ENCODE measurements at regions not wholly inside any gene's neighbourhood (a gene's known extent, or its start where the extent isn't known, plus 50 kb on each side); places are given as distances from the start of the nearest gene placed in this dataset.

- H3K56ac ChIP-seq (ENCODE audit: extremely low read depth, insufficient read depth, low read length): no peak overlapping the region
- ChIA-PET POLR2A (ENCODE audit: unreplicated experiment) (interaction anchor here (0.5 kb wide), 1 partner anchor 53 kb away, joined by 9 read pairs; no protein-coding TSS in a partner anchor), CTCF (interaction anchor here (0.7 to 1.3 kb wide), 3 partner anchors 12 to 907 kb away, joined by 3 read pairs; no protein-coding TSS in a partner anchor)
- H3K9me1 ChIP-seq (ENCODE audit: insufficient read depth, low read length): no peaks in the 10 kb centered on the region
- H2AK9ac ChIP-seq (replicated peaks; ENCODE audit: low read depth, low read length, poor library complexity): no peak overlapping the region
- H3K27ac ChIP-seq (ENCODE audit: insufficient read depth, low read length): no peak overlapping the region
- no peak overlapping the region for H3K4me3 ChIP-seq (ENCODE audit: insufficient read depth, low read depth, low read length)
- WGBS, 2 experiments (ENCODE audit: extremely low coverage in 2 of 2, insufficient read length in 1 of 2): no CpG with 5 or more reads among the region's 5 CpGs
- no peaks in the 10 kb centered on the region for H3K36me3 ChIP-seq (ENCODE audit: control insufficient read depth, insufficient read depth, low read length)
- peak overlapping the region; percentile 76; the same call in 1 of the 2 replicates for H2BK20ac ChIP-seq (ENCODE audit: low read depth, low read length)
- no peaks in the 10 kb centered on the region for H3K79me1 ChIP-seq (ENCODE audit: low read depth in 1 of 2, low read length in 2 of 2)
- peak; percentile 80 for DNase-seq
- no TSS peak for BruUV-seq (replicated peaks)
- H3K4me1 ChIP-seq (ENCODE audit: control insufficient read depth, insufficient read depth, low read length): no peaks in the 10 kb centered on the region
- peak overlapping the region; percentile 42; the same call in 1 of the 2 replicates for H3K18ac ChIP-seq (ENCODE audit: low read depth, low read length)
- intact Hi-C loops (cut with micrococcal nuclease) (loop anchor here (10.0 kb wide), 1 partner anchor 1063 kb away; no protein-coding TSS in a partner anchor), dilution Hi-C loops (cut with HindIII; ENCODE audit: low sequenced_read_pairs, unreplicated experiment) (no loop called here), in situ Hi-C loops (cut with MboI; ENCODE audit: low sequenced_read_pairs) (loop anchor here (25.0 kb wide), 1 partner anchor 905 kb away; no protein-coding TSS in a partner anchor)
- no peaks in the 10 kb centered on the region for H3K27me3 ChIP-seq (ENCODE audit: control insufficient read depth, insufficient read depth, low read length)
- H2AK5ac ChIP-seq (ENCODE audit: low read depth, low read length): no peak overlapping the region
- peak overlapping the region; percentile 24 to 67; a peak in 2 of 4 replicates for H4K8ac ChIP-seq (ENCODE audit: low read depth in 2 of 2, low read length in 2 of 2)
- peak overlapping the region; percentile 78 for H2BK5ac ChIP-seq (ENCODE audit: low read depth, low read length, poor library complexity, severe bottlenecking)
- peak overlapping the region; percentile 74 for H2AFZ ChIP-seq (replicated peaks; ENCODE audit: low read length, poor library complexity)
- no peaks in the 10 kb centered on the region for H4K20me1 ChIP-seq (ENCODE audit: insufficient read depth, low read length)
- 0 out of 2 replicates have a peak overlapping the region, but pooled peaks have one; percentile 68 for H3K14ac ChIP-seq (replicated peaks; ENCODE audit: low read depth, low read length)
- peak overlapping the region; percentile 59 for H2BK120ac ChIP-seq (ENCODE audit: low read depth, low read length)
- H3K23ac ChIP-seq (ENCODE audit: low read depth, low read length): no peak overlapping the region
- no peak overlapping the region for H4K5ac ChIP-seq (ENCODE audit: low read depth, low read length)
- H2BK15ac ChIP-seq (ENCODE audit: low read depth, low read length): no peak overlapping the region
- ATAC-seq (ENCODE audit: low read depth): peak; percentile 76
- no peak overlapping the region for H4K91ac ChIP-seq (ENCODE audit: insufficient read depth, low read depth, low read length)
- no peaks in the 10 kb centered on the region for H3K9me3 ChIP-seq (ENCODE audit: control insufficient read depth, insufficient read depth, low read length)
- peak overlapping the region; percentile 77 for H3K4ac ChIP-seq (ENCODE audit: low read depth, low read length)
- TF ChIP-seq CEBPB (IDR thresholded peaks at IDR 0.05; ENCODE audit: low read depth, low read length) (peak; percentile 46; the same call in 1 of the 2 replicates), CTCF (conservative IDR thresholded peaks at IDR 0.05; ENCODE audit: low read depth, low read length) (no peak), NFE2L2 (IDR thresholded peaks at IDR 0.05; ENCODE audit: low read depth, low read length) (peak; percentile 80), MXI1 (IDR thresholded peaks at IDR 0.05; ENCODE audit: borderline replicate concordance, low read depth, low read length) (no peak), RAD21 (IDR thresholded peaks at IDR 0.05; ENCODE audit: low read length) (no peak), CHD1 (IDR thresholded peaks at IDR 0.05; ENCODE audit: low read depth, low read length) (no peak), POLR2A (IDR thresholded peaks at IDR 0.05; ENCODE audit: low read depth, low read length) (no peak), USF2 (IDR thresholded peaks at IDR 0.05; ENCODE audit: low read depth, low read length) (no peak), RFX5 (IDR thresholded peaks at IDR 0.05; ENCODE audit: low read depth, low read length) (no peak), RCOR1 (IDR thresholded peaks at IDR 0.05; ENCODE audit: insufficient replicate concordance, low read length) (no peak), SMC3 (IDR thresholded peaks at IDR 0.05; ENCODE audit: low read depth, low read length) (no peak), MAZ (IDR thresholded peaks at IDR 0.05; ENCODE audit: borderline replicate concordance, low read depth, low read length) (peak; percentile 61; the same call in 1 of the 2 replicates), FOS (IDR thresholded peaks at IDR 0.05; ENCODE audit: low read depth, low read length) (peak; percentile 47; the same call in 1 of the 2 replicates), MAFK (IDR thresholded peaks at IDR 0.05; ENCODE audit: low read depth, low read length) (no peak), BHLHE40 (IDR thresholded peaks at IDR 0.05; ENCODE audit: low read depth, low read length) (no peak)
- TF ChIP-seq, protein P1, sequence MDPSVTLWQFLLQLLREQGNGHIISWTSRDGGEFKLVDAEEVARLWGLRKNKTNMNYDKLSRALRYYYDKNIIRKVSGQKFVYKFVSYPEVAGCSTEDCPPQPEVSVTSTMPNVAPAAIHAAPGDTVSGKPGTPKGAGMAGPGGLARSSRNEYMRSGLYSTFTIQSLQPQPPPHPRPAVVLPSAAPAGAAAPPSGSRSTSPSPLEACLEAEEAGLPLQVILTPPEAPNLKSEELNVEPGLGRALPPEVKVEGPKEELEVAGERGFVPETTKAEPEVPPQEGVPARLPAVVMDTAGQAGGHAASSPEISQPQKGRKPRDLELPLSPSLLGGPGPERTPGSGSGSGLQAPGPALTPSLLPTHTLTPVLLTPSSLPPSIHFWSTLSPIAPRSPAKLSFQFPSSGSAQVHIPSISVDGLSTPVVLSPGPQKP (IDR thresholded peaks at IDR 0.05; ENCODE audit: borderline replicate concordance, low read depth, low read length): no peak
- no peak overlapping the region for H3K4me2 ChIP-seq (ENCODE audit: low read depth, low read length)
- no peak overlapping the region for H3K9ac ChIP-seq (ENCODE audit: low read depth, low read length)
Measured at GRCh38 chr20:61117725-61118124, 134.3 kb upstream of the CDH4 start.
